Right renal cortex interstitium (tissue), 3 donors: ENCODE measurements at regions not wholly inside any gene's neighbourhood (a gene's known extent, or its start where the extent isn't known, plus 50 kb on each side); places are given as distances from the start of the nearest gene placed in this dataset.

ENCODE experiments used
- DNase-seq, 3 donors: peaks; one replicate each; pipeline ENCODE4 v3.0.0-alpha.2; 2013; ENCODE audit warnings: low read depth in 3 of 3, low spot score in 2 of 3

- no peak for DNase-seq
Measured at GRCh38 chr1:165036403-165036802, 320.1 kb downstream of the LMX1A start.

GRCh38 chr1:165034136-165034809, 322.2 kb downstream of the LMX1A start:
- no peak for DNase-seq

GRCh38 chr1:165031001-165031400, 325.5 kb downstream of the LMX1A start:
- no peak for DNase-seq

GRCh38 chr1:165025805-165026204, 330.7 kb downstream of the LMX1A start:
- DNase-seq: no peak

- no peak for DNase-seq
Measured at GRCh38 chr1:165014753-165015152, 341.8 kb downstream of the LMX1A start.

- peak in 2 of 3 donors; percentile 0 to 4 for DNase-seq
Measured at GRCh38 chr1:165011991-165012531, 344.5 kb downstream of the LMX1A start.

- DNase-seq: no peak
Measured at GRCh38 chr1:165011186-165011585, 345.3 kb downstream of the LMX1A start.

GRCh38 chr1:165010418-165011070, 346.0 kb downstream of the LMX1A start:
- DNase-seq: no peak

GRCh38 chr1:165006831-165007230, 349.7 kb downstream of the LMX1A start:
- DNase-seq: no peak

GRCh38 chr1:164999146-164999545, 357.4 kb downstream of the LMX1A start:
- DNase-seq: no peak

- DNase-seq: no peak
Measured at GRCh38 chr1:164991763-164992314, 364.7 kb downstream of the LMX1A start.

GRCh38 chr1:164983023-164983650, 373.4 kb downstream of the LMX1A start:
- DNase-seq: no peak

- DNase-seq: no peak
Measured at GRCh38 chr1:164982545-164982944, 374.0 kb downstream of the LMX1A start.

GRCh38 chr1:164977561-164977960, 379.0 kb downstream of the LMX1A start:
- DNase-seq: no peak

- DNase-seq: no peak
Measured at GRCh38 chr1:164971921-164972415, 384.5 kb downstream of the LMX1A start.

- DNase-seq: no peak
Measured at GRCh38 chr1:164971391-164971790, 385.1 kb downstream of the LMX1A start.

GRCh38 chr1:164969253-164969652, 387.3 kb downstream of the LMX1A start:
- no peak for DNase-seq

GRCh38 chr1:164967300-164967699, 389.2 kb downstream of the LMX1A start:
- DNase-seq: no peak

- no peak for DNase-seq
Measured at GRCh38 chr1:164961715-164962114, 394.8 kb downstream of the LMX1A start.

- no peak for DNase-seq
Measured at GRCh38 chr1:164958982-164959768, 397.3 kb downstream of the LMX1A start.
